ENCODE measurements at regions not wholly inside any gene's neighbourhood (a gene's known extent, or its start where the extent isn't known, plus 50 kb on each side); places are given as distances from the start of the nearest gene placed in this dataset.

- DNase-seq: no peak
- no peak for TF ChIP-seq CTCF (IDR thresholded peaks at IDR 0.05; ENCODE audit: low read depth, low read length, missing control alignments)
- no peak overlapping the region for H3K27ac ChIP-seq
- no peaks in the 10 kb centered on the region for H3K27me3 ChIP-seq (replicated peaks)
- H3K36me3 ChIP-seq (replicated peaks): no peaks in the 10 kb centered on the region
- in situ Hi-C loops (cut with HindIII; ENCODE audit: low pct_ligation_motif_present, low sequenced_read_pairs): no loop called here
- H3K4me3 ChIP-seq (ENCODE audit: low read depth, low read length): no peak overlapping the region
Observed at GRCh38 chr4:187271848-187272247, 548.2 kb upstream of the FAT1 start.

DNA sequence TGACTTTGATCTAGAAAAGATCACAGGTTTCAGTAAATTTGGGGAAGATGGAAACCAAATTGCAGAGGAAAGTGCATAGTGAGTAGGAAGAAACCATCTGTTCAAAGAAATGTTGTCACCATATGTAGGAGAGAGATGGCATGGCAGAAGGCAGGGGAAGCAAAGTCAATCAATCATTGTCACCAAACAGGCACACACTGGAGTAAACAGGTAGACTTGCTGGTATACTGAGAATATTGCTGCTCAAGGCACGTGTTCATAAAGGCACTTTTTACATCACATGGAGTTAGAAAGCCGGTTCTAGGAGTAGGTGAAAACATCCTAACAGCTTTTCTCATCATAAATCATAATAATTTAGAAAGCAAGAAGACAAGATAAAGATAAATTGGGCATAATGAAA lies 550.5 kb upstream of the FAT1 start:
- H3K36me3 ChIP-seq (replicated peaks): no peaks in the 10 kb centered on the region
- H3K4me3 ChIP-seq (ENCODE audit: low read depth, low read length): no peak overlapping the region
- H3K27me3 ChIP-seq (replicated peaks): no peaks in the 10 kb centered on the region
- TF ChIP-seq CTCF (IDR thresholded peaks at IDR 0.05; ENCODE audit: low read depth, low read length, missing control alignments): no peak
- DNase-seq: no peak
- no peak overlapping the region for H3K27ac ChIP-seq
- in situ Hi-C loops (cut with HindIII; ENCODE audit: low pct_ligation_motif_present, low sequenced_read_pairs): no loop called here

DNA sequence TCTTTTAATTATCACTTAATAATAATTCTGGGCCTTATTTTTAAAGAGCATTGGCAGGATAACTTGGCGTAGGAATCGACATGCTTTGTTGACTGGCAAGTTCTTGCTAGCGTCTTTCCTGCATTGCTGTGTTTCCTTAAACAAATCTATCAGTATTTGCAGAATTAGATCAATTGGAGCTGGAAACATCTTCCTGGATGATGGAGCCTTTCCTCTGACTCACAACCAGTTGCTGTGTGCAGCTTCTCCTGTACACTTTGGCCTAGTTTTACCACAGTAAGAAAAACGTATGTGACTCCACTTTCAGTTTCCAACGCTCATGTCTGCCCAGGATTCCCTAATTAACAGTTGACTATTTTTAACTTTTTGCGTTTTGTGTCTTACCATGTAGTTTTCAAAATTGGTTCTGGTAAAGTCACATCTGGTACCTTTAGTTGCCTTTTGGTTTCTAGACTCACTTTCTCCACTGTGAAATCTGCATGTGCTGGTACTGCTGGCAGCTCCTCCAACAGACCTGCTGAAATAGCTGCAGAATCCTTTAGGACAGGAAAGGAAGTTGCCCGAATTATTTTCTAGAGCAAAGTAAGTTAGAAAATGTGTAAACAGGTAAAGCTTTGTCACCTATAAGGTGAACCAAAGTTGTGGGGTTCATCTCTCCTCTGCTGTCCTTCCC lies 553.2 kb upstream of the FAT1 start:
- Histone ChIP-seq H3K4me3 (ENCODE audit: low read depth, low read length) (no peak overlapping the region), H3K36me3 (replicated peaks) (no peaks in the 10 kb centered on the region), H3K27ac (no peak overlapping the region), H3K27me3 (replicated peaks) (no peaks in the 10 kb centered on the region)
- TF ChIP-seq CTCF (IDR thresholded peaks at IDR 0.05; ENCODE audit: low read depth, low read length, missing control alignments): no peak
- in situ Hi-C loops (cut with HindIII; ENCODE audit: low pct_ligation_motif_present, low sequenced_read_pairs): no loop called here
- peak; percentile 57 for DNase-seq

GRCh38 chr4:187283201-187283955 lies 559.7 kb upstream of the FAT1 start:
- in situ Hi-C loops (cut with HindIII; ENCODE audit: low pct_ligation_motif_present, low sequenced_read_pairs): no loop called here
- H3K27ac ChIP-seq: no peak overlapping the region
- DNase-seq: no peak
- no peak overlapping the region for H3K4me3 ChIP-seq (ENCODE audit: low read depth, low read length)
- H3K36me3 ChIP-seq (replicated peaks): no peaks in the 10 kb centered on the region
- H3K27me3 ChIP-seq (replicated peaks): no peaks in the 10 kb centered on the region
- TF ChIP-seq CTCF (IDR thresholded peaks at IDR 0.05; ENCODE audit: low read depth, low read length, missing control alignments): no peak

DNA sequence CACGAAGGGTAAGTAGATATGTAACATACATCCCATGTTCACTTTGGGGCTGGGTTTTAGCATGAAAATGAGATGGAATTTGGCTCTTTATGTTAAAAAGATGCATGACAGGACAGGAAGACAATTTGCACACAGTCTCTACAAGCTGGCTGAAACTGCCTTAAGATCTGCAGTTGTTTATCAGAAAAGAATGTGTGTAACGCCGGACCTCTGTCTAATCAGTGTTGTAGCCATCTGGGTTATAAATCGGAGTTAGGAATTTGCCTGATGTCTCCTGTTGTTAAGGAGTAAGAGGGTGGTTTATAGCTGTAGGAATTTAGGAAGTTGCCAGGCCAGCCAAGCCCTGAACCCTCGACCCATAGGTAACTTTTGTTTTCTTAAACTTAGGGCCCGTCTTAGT lies 562.9 kb upstream of the FAT1 start:
- Histone ChIP-seq H3K4me3 (ENCODE audit: low read depth, low read length) (no peak overlapping the region), H3K27me3 (replicated peaks) (no peaks in the 10 kb centered on the region), H3K27ac (no peak overlapping the region), H3K36me3 (replicated peaks) (no peaks in the 10 kb centered on the region)
- in situ Hi-C loops (cut with HindIII; ENCODE audit: low pct_ligation_motif_present, low sequenced_read_pairs): no loop called here
- no peak for TF ChIP-seq CTCF (IDR thresholded peaks at IDR 0.05; ENCODE audit: low read depth, low read length, missing control alignments)
- peak; percentile 50 for DNase-seq
